Lower leg skin (tissue), 4 donors: ENCODE measurements at regions not wholly inside any gene's neighbourhood (a gene's known extent, or its start where the extent isn't known, plus 50 kb on each side); places are given as distances from the start of the nearest gene placed in this dataset.
"Not testable (repeated sequence)": the region's sequence is repeated elsewhere in the genome, so short reads cannot be mapped to it uniquely, and the experiment has no call there.

Source experiments
- DNase-seq, 2 donors: peaks; one replicate each; pipeline ENCODE4 v3.0.0-alpha.2; 2019; ENCODE audit warnings: low spot score in 2 of 2
- H3K4me3 ChIP-seq: fragments of 200-600 bp; sonication (generic); 2 replicates; pipeline ENCODE4 v1.5.1; 2017; ENCODE audit warnings: mild to moderate bottlenecking, low read depth; ENCODE audit not compliant: poor library complexity, severe bottlenecking
- CTCF ChIP-seq, 3 donors: fragments of 450-650 bp; IDR thresholded peaks; one replicate each; pipeline ENCODE4 v1.5.1; 2016; ENCODE audit warnings: antibody characterized with exemption in 3 of 3, mild to moderate bottlenecking in 3 of 3, moderate library complexity in 2 of 3
- POLR2A ChIP-seq, 2 donors: fragments of 450-650 bp; IDR thresholded peaks; one replicate each; pipeline ENCODE4 v1.6.1; 2016 to 2017; ENCODE audit warnings: antibody characterized with exemption in 2 of 2, mild to moderate bottlenecking in 1 of 2, moderate library complexity in 1 of 2
- WGBS, 2 donors: methylation state at CpG; one replicate each; pipeline ENCODE4 v1.1.5; 2018; 5-methylcytosine and 5-hydroxymethylcytosine counted together
- intact Hi-C: fragments of 100-400 bp; cut with DNase I; formaldehyde crosslinking; loops from one replicate; pipeline ENCODE4 v1.15.0; 2023; ENCODE audit warnings: low total_unique reads

GRCh38 chr10:109218207-109218606 is 705.1 kb downstream of the XPNPEP1 start:
- intact Hi-C loops = no loop called here

DNA sequence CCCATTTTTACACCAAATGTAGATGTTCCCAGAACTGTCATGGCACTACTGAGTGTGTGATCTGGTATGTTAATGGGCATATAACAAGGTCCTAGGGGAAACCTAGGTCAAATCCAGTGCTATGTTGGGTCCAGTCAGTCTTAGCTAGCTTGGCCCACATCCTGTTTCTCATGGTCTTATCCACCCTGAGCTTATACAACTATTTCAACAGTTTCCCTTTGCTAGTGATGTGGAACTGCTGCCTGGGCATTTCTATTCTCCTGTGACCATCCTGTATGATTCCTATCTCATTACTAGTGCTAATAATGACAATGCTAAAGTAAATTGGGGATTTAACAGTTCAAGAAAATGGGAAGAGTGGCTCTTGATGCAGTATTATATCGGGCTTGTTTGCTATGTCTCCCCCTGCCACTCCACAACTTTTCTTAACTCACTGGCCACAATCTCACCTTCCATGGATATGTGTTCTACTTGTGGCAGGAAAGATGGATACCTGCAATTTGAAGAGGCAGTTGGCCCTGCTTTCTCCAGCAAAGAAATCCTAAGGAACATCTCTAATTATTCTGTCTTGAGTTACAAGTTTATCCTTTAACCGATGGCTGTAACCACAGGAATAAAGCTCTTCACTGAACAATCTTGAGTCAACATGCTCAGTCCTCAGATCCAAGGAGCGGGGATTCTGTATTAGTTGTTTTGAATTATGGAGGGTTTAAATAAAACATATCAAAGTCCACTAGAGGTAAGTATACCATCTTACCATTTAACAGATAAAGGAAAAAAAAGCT is 707.8 kb downstream of the XPNPEP1 start:
- no peak for DNase-seq
- intact Hi-C loops = no loop called here
- TF ChIP-seq POLR2A (IDR thresholded peaks at IDR 0.05) (no peak), CTCF (IDR thresholded peaks at IDR 0.05) (no peak)
- H3K4me3 ChIP-seq = no peak overlapping the region
- 91 to 92% methylated on average over 3 of the region's 3 CpGs for WGBS, 2 donors

More at GRCh38 chr10:109218207-109218606, 705.1 kb downstream of the XPNPEP1 start:
- no peak overlapping the region for H3K4me3 ChIP-seq
- DNase-seq = no peak
- 82 to 85% methylated on average over 2 of the region's 2 CpGs for WGBS, 2 donors
- TF ChIP-seq POLR2A (IDR thresholded peaks at IDR 0.05) (no peak), CTCF (IDR thresholded peaks at IDR 0.05) (no peak)

DNA sequence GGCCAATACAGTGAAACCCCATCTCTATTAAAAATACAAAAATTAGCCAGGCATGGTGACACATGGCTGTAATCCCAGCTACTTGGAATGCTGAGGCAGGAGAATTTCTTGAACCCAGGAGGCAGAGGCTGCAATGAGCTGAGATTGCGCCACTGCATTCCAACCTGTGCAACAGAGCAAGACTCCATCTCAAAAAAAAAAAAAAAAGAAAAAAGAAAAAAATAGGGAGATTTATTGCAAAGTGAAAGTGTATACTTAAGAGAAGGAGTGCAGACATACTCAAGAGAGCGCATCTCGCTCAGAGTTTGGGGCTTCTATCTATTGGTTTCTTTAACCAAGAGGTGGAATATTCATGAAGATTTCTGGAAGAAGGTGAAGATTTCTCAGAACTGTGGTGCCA is 708.4 kb downstream of the XPNPEP1 start:
- H3K4me3 ChIP-seq = not testable (repeated sequence)

DNA sequence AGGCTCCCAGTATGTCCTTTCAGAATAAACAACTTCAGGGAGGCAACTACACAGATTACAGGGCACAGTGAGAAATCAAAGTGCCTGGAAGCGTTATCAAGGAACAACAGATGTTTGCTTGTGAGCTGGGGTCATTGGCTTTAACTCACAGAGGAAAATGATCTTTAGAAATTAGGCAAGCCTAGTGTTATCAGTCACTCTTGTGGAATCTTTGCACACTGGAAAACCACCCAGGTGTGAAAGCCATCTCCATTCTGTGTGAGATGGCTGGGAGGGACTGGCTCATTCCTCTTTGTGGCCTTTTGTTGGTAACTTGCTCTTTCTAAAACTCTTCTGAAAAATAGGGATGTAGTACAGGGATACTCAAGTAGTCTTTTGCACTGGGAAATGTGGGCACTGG is 716.0 kb downstream of the XPNPEP1 start:
- DNase-seq = no peak
- 79 to 82% methylated on average over 1 of the region's 1 CpG for WGBS, 2 donors
- TF ChIP-seq CTCF (IDR thresholded peaks at IDR 0.05) (no peak), POLR2A (IDR thresholded peaks at IDR 0.05) (no peak)
- H3K4me3 ChIP-seq = no peak overlapping the region
- intact Hi-C loops = no loop called here

More for the DNA sequence above, 708.4 kb downstream of the XPNPEP1 start:
- WGBS, 2 donors = 92 to 95% methylated on average over 3 of the region's 3 CpGs
- DNase-seq, intact Hi-C loops: not testable (repeated sequence)

GRCh38 chr10:109205929-109206585 is 717.3 kb downstream of the XPNPEP1 start:
- no peak for DNase-seq
- intact Hi-C loops = no loop called here
- H3K4me3 ChIP-seq = no peak overlapping the region
- 74 to 77% methylated on average over 3 of the region's 3 CpGs for WGBS, 2 donors
- TF ChIP-seq CTCF (IDR thresholded peaks at IDR 0.05) = no peak
- no peak for TF ChIP-seq POLR2A (IDR thresholded peaks at IDR 0.05)

GRCh38 chr10:109203646-109204353 is 719.5 kb downstream of the XPNPEP1 start:
- intact Hi-C loops = no loop called here
- no peak overlapping the region for H3K4me3 ChIP-seq
- 74 to 77% methylated on average over 3 of the region's 3 CpGs for WGBS, 2 donors
- TF ChIP-seq POLR2A (IDR thresholded peaks at IDR 0.05) (no peak), CTCF (IDR thresholded peaks at IDR 0.05) (no peak)
- no peak for DNase-seq
